ENCODE measurements at regions not wholly inside any gene's neighbourhood (a gene's known extent, or its start where the extent isn't known, plus 50 kb on each side); places are given as distances from the start of the nearest gene placed in this dataset.

DNA sequence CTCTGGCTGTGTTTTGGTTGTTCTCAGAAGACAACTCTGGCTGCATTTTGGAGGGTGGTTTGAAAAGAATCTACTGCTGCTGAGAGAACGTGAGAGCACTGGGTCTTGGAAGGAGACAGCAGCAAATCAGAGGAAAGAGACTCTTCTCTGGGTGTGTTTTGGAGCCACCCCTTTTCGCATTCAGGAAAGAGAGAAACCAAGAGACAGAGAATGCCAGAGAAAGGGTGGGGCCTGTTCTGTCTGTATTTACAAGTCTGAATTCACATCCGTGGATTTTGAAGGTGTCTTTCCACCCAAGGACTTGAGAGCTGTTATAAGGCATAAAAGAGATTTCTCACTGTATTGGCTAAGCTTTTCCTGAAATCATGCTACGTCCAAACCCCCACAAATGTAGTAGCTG lies 187.2 kb downstream of the C1orf94 start:
- TF ChIP-seq POLR2A (IDR thresholded peaks at IDR 0.05), result no peak
- TF ChIP-seq, protein P1, sequence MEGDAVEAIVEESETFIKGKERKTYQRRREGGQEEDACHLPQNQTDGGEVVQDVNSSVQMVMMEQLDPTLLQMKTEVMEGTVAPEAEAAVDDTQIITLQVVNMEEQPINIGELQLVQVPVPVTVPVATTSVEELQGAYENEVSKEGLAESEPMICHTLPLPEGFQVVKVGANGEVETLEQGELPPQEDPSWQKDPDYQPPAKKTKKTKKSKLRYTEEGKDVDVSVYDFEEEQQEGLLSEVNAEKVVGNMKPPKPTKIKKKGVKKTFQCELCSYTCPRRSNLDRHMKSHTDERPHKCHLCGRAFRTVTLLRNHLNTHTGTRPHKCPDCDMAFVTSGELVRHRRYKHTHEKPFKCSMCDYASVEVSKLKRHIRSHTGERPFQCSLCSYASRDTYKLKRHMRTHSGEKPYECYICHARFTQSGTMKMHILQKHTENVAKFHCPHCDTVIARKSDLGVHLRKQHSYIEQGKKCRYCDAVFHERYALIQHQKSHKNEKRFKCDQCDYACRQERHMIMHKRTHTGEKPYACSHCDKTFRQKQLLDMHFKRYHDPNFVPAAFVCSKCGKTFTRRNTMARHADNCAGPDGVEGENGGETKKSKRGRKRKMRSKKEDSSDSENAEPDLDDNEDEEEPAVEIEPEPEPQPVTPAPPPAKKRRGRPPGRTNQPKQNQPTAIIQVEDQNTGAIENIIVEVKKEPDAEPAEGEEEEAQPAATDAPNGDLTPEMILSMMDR (IDR thresholded peaks at IDR 0.05), result no peak

All from thyroid gland (tissue), 4 donors.